H1 (cell line): ENCODE measurements at regions not wholly inside any gene's neighbourhood (a gene's known extent, or its start where the extent isn't known, plus 50 kb on each side); places are given as distances from the start of the nearest gene placed in this dataset.

Experiments
- CTCF ChIA-PET: fragments of 300-600 bp; sonication (Branson Sonifier 250); formaldehyde crosslinking; loops from one replicate; lab custom pipeline; 2021; ENCODE audit not compliant: partially characterized antibody; lab: Charles Lee
- POLR2A ChIA-PET: fragments of 300-600 bp; sonication (Branson Sonifier 250); formaldehyde crosslinking; loops from one replicate; lab custom pipeline; 2021; ENCODE audit warnings: inconsistent platforms; ENCODE audit not compliant: partially characterized antibody; lab: Charles Lee
- DNase-seq, 2 experiments: peaks; one replicate each; pipeline versions ENCODE4 v3.0.0 to v3.0.0-alpha.2; 2010 to 2022; ENCODE audit warnings: low spot score in 2 of 2, low read depth in 1 of 2, mixed read lengths in 1 of 2
- FAIRE-seq: peaks from 2 replicates; lab custom pipeline; 2011; peaks lifted over from hg19 to GRCh38; lab: Jason Lieb, UNC
- H2AFZ ChIP-seq: 2 replicates; pipeline ENCODE4 v1.8.1; 2012; ENCODE audit warnings: low read length, inconsistent platforms
- H2AK5ac ChIP-seq: 2 replicates; pipeline ENCODE4 v1.6.1; 2013; ENCODE audit warnings: low read depth, low read length
- H2BK120ac ChIP-seq: replicated peaks from 2 replicates; pipeline ENCODE3; 2013; ENCODE audit warnings: low read depth, low read length, inconsistent platforms
- H2BK12ac ChIP-seq: 2 replicates; pipeline ENCODE4 v1.6.1; 2013; ENCODE audit warnings: low read depth, low read length
- H2BK15ac ChIP-seq: 2 replicates; pipeline ENCODE4 v1.6.1; 2013; ENCODE audit warnings: low read length
- H2BK20ac ChIP-seq: 2 replicates; pipeline ENCODE4 v1.6.1; 2013; ENCODE audit warnings: low read length
- H2BK5ac ChIP-seq: 2 replicates; pipeline ENCODE4 v1.6.1; 2013; ENCODE audit warnings: low read depth, low read length
- H3K14ac ChIP-seq: 2 replicates; pipeline ENCODE4 v1.6.1; 2013; ENCODE audit warnings: inconsistent platforms; ENCODE audit not compliant: insufficient read length
- H3K18ac ChIP-seq: 2 replicates; pipeline ENCODE4 v1.6.1; 2013; ENCODE audit warnings: low read length; ENCODE audit errors: extremely low read depth
- H3K23ac ChIP-seq: 2 replicates; pipeline ENCODE4 v1.6.1; 2013; ENCODE audit warnings: inconsistent platforms; ENCODE audit not compliant: insufficient read length
- H3K23me2 ChIP-seq: 2 replicates; pipeline ENCODE4 v1.6.1; 2013; ENCODE audit warnings: low read depth, low read length
- H3K27ac ChIP-seq: 2 replicates; pipeline ENCODE4 v1.6.1; 2011; ENCODE audit warnings: low read depth, low read length, inconsistent platforms
- H3K27me3 ChIP-seq, 4 experiments: replicated peaks in 1 of 4; 1 replicate in 1 of 4; 2 replicates in 3 of 4; pipeline versions ENCODE4 v1.6.1 to v1.8.1; 2011 to 2013; ENCODE audit warnings: low read length in 3 of 4, mild to moderate bottlenecking in 3 of 4, inconsistent platforms in 2 of 4, mixed read lengths in 2 of 4, moderate library complexity in 1 of 4; ENCODE audit not compliant: control insufficient read depth in 3 of 4, insufficient read depth in 3 of 4; ENCODE audit errors: extremely low read depth in 1 of 4
- H3K36me3 ChIP-seq, 4 experiments: 2 replicates each; pipeline versions ENCODE4 v1.6.1 to v1.8.1; 2011 to 2013; ENCODE audit warnings: mild to moderate bottlenecking in 4 of 4, low read length in 3 of 4, moderate library complexity in 2 of 4, control low read depth in 1 of 4, inconsistent platforms in 1 of 4; ENCODE audit not compliant: insufficient read depth in 4 of 4, control insufficient read depth in 2 of 4
- H3K4ac ChIP-seq: replicated peaks from 2 replicates; pipeline ENCODE3; 2013; ENCODE audit warnings: low read length, low read depth, mixed read lengths, inconsistent platforms; ENCODE audit not compliant: insufficient read length
- H3K4me1 ChIP-seq, 4 experiments: replicated peaks in 1 of 4; 1 replicate in 1 of 4; 2 replicates in 3 of 4; pipeline versions ENCODE4 v1.6.1 to v1.8.1; 2011 to 2013; ENCODE audit warnings: low read length in 3 of 4, inconsistent platforms in 2 of 4, mixed read lengths in 1 of 4; ENCODE audit not compliant: insufficient read depth in 4 of 4, control insufficient read depth in 3 of 4
- H3K4me2 ChIP-seq, 2 experiments: 2 replicates each; pipeline versions ENCODE4 v1.6.1 to v1.8.1; 2011 to 2013; ENCODE audit warnings: low read depth in 2 of 2, low read length in 2 of 2, control low read depth in 1 of 2, inconsistent platforms in 1 of 2, mild to moderate bottlenecking in 1 of 2; ENCODE audit not compliant: insufficient read depth in 1 of 2
- H3K4me3 ChIP-seq, 4 experiments: fragments of 200-600, 300-600 bp in 1 of 4; sonication (generic), shearing (Covaris generic), sonication (Bioruptor Twin) in 1 of 4; 2 replicates each; pipeline versions ENCODE4 v1.5.1 to v1.8.1; 2011 to 2016; ENCODE audit warnings: low read length in 4 of 4, low read depth in 3 of 4, control low read depth in 2 of 4, inconsistent platforms in 2 of 4, mild to moderate bottlenecking in 2 of 4, mixed read lengths in 1 of 4, moderate library complexity in 1 of 4; ENCODE audit not compliant: insufficient read depth in 2 of 4; ENCODE audit errors: extremely low read depth in 1 of 4
- H3K56ac ChIP-seq: replicated peaks from 2 replicates; pipeline ENCODE3; 2013; ENCODE audit warnings: low read depth, mild to moderate bottlenecking, mixed read lengths, low read length, inconsistent platforms; ENCODE audit not compliant: insufficient read length
- H3K79me1 ChIP-seq: 2 replicates; pipeline ENCODE4 v1.6.1; 2013; ENCODE audit warnings: low read depth, low read length, control low read depth
- H3K79me2 ChIP-seq, 2 experiments: 2 replicates each; pipeline versions ENCODE4 v1.6.1 to v1.8.1; 2012 to 2013; ENCODE audit warnings: low read length in 2 of 2, mild to moderate bottlenecking in 2 of 2, inconsistent platforms in 1 of 2; ENCODE audit not compliant: insufficient read depth in 2 of 2, control insufficient read depth in 1 of 2
- H3K9ac ChIP-seq, 4 experiments: replicated peaks in 1 of 4; 1 replicate in 1 of 4; 2 replicates in 3 of 4; pipeline versions ENCODE4 v1.6.1 to v1.8.1; 2011 to 2013; ENCODE audit warnings: low read depth in 3 of 4, low read length in 3 of 4, control low read depth in 2 of 4, mild to moderate bottlenecking in 2 of 4, moderate library complexity in 2 of 4, inconsistent platforms in 1 of 4; ENCODE audit errors: extremely low read depth in 1 of 4
- H3K9me3 ChIP-seq, 2 experiments: 2 replicates each; pipeline versions ENCODE4 v1.6.1 to v1.8.1; 2012 to 2013; ENCODE audit warnings: mild to moderate bottlenecking in 2 of 2, moderate library complexity in 2 of 2, control low read depth in 1 of 2, inconsistent platforms in 1 of 2, low read depth in 1 of 2, low read length in 1 of 2, mixed read lengths in 1 of 2; ENCODE audit not compliant: insufficient read depth in 2 of 2
- H4K20me1 ChIP-seq, 2 experiments: replicated peaks in 1 of 2; 2 replicates each; pipeline versions ENCODE3 to v1.8.1; 2011 to 2013; ENCODE audit warnings: inconsistent platforms in 2 of 2, low read length in 2 of 2, mild to moderate bottlenecking in 1 of 2; ENCODE audit not compliant: insufficient read depth in 2 of 2, control insufficient read depth in 1 of 2
- H4K5ac ChIP-seq: 2 replicates; pipeline ENCODE4 v1.6.1; 2013; ENCODE audit warnings: low read length, low read depth, mixed read lengths, inconsistent platforms; ENCODE audit not compliant: insufficient read length
- H4K8ac ChIP-seq: 2 replicates; pipeline ENCODE4 v1.8.0; 2013; ENCODE audit warnings: mild to moderate bottlenecking, moderate library complexity, low read length, inconsistent platforms; ENCODE audit not compliant: insufficient read depth; ENCODE audit errors: extremely low read depth
- H4K91ac ChIP-seq: replicated peaks from 2 replicates; pipeline ENCODE3; 2013; ENCODE audit warnings: low read length, mixed read lengths, inconsistent platforms; ENCODE audit not compliant: insufficient read length
- BACH1 ChIP-seq: IDR thresholded peaks from 2 replicates; pipeline ENCODE4 v1.6.1; 2012; ENCODE audit warnings: low read length, improper control_type of control experiment
- BRCA1 ChIP-seq: IDR thresholded peaks from 2 replicates; pipeline ENCODE4 v1.6.1; 2012; ENCODE audit warnings: low read depth, low read length, improper control_type of control experiment
- CEBPB ChIP-seq: IDR thresholded peaks from 2 replicates; pipeline ENCODE4 v1.6.1; 2012; ENCODE audit warnings: low read depth, low read length
- CTBP2 ChIP-seq: IDR thresholded peaks from 2 replicates; pipeline ENCODE4 v1.7.0; 2011; ENCODE audit warnings: borderline replicate concordance, mild to moderate bottlenecking, moderate library complexity, mixed read lengths, low read length; ENCODE audit not compliant: insufficient read depth, insufficient read length
- FOSL1 ChIP-seq: IDR thresholded peaks from 2 replicates; pipeline ENCODE4 v1.6.1; 2011; ENCODE audit warnings: mild to moderate bottlenecking, low read depth, low read length, moderate library complexity; ENCODE audit not compliant: insufficient read depth
- GTF2F1 ChIP-seq: IDR thresholded peaks from 2 replicates; pipeline ENCODE4 v1.6.1; 2012; ENCODE audit warnings: low read depth, low read length, improper control_type of control experiment, borderline replicate concordance
- JUN ChIP-seq: IDR thresholded peaks from 2 replicates; pipeline ENCODE4 v1.6.1; 2011; ENCODE audit warnings: low read depth, mild to moderate bottlenecking, improper control_type of control experiment, low read length
- SIRT6 ChIP-seq: IDR thresholded peaks from one replicate; pipeline ENCODE4 v1.7.1; 2012; ENCODE audit warnings: low read length, inconsistent platforms
- SP4 ChIP-seq: IDR thresholded peaks from 2 replicates; pipeline ENCODE4 v1.6.1; 2012; ENCODE audit warnings: low read length, inconsistent platforms
- TAF7 ChIP-seq: optimal IDR thresholded peaks from 2 replicates; pipeline ENCODE3; 2011; ENCODE audit warnings: low read depth, mild to moderate bottlenecking, inconsistent platforms, low read length, moderate library complexity, borderline replicate concordance
- WGBS, 2 experiments: shearing (Covaris generic) in 1 of 2; methylation state at CpG; one replicate each; pipeline versions ENCODE4 v1.1.6 to v1.1.7; 2013 to 2015; ENCODE audit warnings: low lambda C conversion rate in 2 of 2, mixed read lengths in 2 of 2, inconsistent platforms in 1 of 2, low coverage in 1 of 2, missing lambda C conversion rate in 1 of 2; ENCODE audit not compliant: insufficient replicate concordance in 2 of 2, insufficient coverage in 1 of 2, insufficient read length in 1 of 2; ENCODE audit errors: extremely low coverage in 1 of 2, missing lambda C conversion rate in 1 of 2; 5-methylcytosine and 5-hydroxymethylcytosine counted together
- TF ChIP-seq, protein P1 (sequence below), 3 experiments: IDR thresholded peaks; 1 replicate in 2 of 3; 2 replicates in 1 of 3; pipeline versions ENCODE4 v1.5.1 to v1.6.1; 2011; ENCODE audit warnings: low read length in 3 of 3, mild to moderate bottlenecking in 3 of 3, inconsistent platforms in 2 of 3, low read depth in 1 of 3, moderate library complexity in 1 of 3; ENCODE audit not compliant: insufficient read depth in 1 of 3; ENCODE audit errors: control extremely low read depth in 1 of 3
- TF ChIP-seq, protein P2 (sequence below): IDR thresholded peaks from 2 replicates; pipeline ENCODE4 v1.6.1; 2011; ENCODE audit warnings: low read depth, mild to moderate bottlenecking, low read length; ENCODE audit not compliant: insufficient read depth

DNA sequence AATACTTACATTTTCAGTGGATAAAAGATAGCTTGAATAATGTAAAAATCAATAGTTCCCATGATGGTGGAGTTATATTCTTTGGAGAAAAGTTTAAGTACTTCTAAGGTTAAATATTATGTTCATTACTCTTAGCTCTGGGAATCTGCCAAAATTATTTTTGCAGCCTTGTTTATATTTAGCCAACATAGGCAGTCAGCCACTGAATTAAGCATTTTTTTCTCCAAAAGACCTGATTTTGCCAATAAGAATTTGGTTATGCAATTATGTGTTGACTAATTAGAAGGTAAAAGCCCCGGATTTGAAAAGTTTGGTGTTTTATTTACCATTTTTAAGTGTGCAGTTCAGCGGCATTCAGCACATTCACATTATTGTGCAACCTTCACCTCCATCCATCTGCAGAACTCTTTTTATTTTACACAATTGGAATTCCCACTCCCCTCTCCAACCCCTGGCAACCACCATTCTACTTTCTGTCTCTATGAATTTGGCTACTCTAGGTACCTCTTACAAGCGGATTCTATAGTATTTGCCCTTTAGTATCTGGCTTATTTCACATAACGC, 90.1 kb upstream of the C1QTNF9B start:
- no peak for DNase-seq
- TF ChIP-seq, protein P1, sequence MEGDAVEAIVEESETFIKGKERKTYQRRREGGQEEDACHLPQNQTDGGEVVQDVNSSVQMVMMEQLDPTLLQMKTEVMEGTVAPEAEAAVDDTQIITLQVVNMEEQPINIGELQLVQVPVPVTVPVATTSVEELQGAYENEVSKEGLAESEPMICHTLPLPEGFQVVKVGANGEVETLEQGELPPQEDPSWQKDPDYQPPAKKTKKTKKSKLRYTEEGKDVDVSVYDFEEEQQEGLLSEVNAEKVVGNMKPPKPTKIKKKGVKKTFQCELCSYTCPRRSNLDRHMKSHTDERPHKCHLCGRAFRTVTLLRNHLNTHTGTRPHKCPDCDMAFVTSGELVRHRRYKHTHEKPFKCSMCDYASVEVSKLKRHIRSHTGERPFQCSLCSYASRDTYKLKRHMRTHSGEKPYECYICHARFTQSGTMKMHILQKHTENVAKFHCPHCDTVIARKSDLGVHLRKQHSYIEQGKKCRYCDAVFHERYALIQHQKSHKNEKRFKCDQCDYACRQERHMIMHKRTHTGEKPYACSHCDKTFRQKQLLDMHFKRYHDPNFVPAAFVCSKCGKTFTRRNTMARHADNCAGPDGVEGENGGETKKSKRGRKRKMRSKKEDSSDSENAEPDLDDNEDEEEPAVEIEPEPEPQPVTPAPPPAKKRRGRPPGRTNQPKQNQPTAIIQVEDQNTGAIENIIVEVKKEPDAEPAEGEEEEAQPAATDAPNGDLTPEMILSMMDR (IDR thresholded peaks at IDR 0.05; ENCODE audit: control extremely low read depth in 1 of 3, insufficient read depth in 1 of 3, low read depth in 1 of 3, low read length in 3 of 3): no peak
- TF ChIP-seq BRCA1 (no peak), CTBP2 (no peak), JUN (no peak), BACH1 (no peak), FOSL1 (no peak), SIRT6 (no peak), TAF7 (no peak), CEBPB (no peak), GTF2F1 (no peak), SP4 (no peak)
- TF ChIP-seq, protein P2, sequence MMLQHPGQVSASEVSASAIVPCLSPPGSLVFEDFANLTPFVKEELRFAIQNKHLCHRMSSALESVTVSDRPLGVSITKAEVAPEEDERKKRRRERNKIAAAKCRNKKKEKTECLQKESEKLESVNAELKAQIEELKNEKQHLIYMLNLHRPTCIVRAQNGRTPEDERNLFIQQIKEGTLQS: no peak

More for the DNA sequence above, 90.1 kb upstream of the C1QTNF9B start:
- 94% methylated on average over 4 of the region's 4 CpGs; no CpG with 5 or more reads in 1 of the 2 experiments for WGBS, 2 experiments
- Histone ChIP-seq H3K27ac (no peak overlapping the region), H2AFZ (no peak overlapping the region), H2AK5ac (no peak overlapping the region), H3K4me3 (no peak overlapping the region), H3K4me1 (no peaks in the 10 kb centered on the region; a peak in 1 of 7 replicates), H2BK120ac (no peak overlapping the region), H3K14ac (no peak overlapping the region), H4K5ac (no peak overlapping the region), H3K18ac (no peak overlapping the region), H3K79me2 (no peaks in the 10 kb centered on the region), H2BK12ac (no peak overlapping the region), H3K4me2 (no peak overlapping the region), H3K9ac (no peak overlapping the region), H4K91ac (no peak overlapping the region), H3K79me1 (no peaks in the 10 kb centered on the region), H2BK20ac (no peak overlapping the region), H2BK5ac (no peak overlapping the region), H4K20me1 (no peaks in the 10 kb centered on the region), H3K56ac (no peak overlapping the region), H3K23ac (no peak overlapping the region), H4K8ac (no peak overlapping the region), H3K27me3 (no peaks in the 10 kb centered on the region), H3K4ac (no peak overlapping the region), H3K9me3 (no peaks in the 10 kb centered on the region), H2BK15ac (no peak overlapping the region), H3K23me2 (no peaks in the 10 kb centered on the region), H3K36me3 (no peaks in the 10 kb centered on the region)
- ChIA-PET POLR2A (no interaction called here), CTCF (interaction anchor here (0.9 kb wide), 1 partner anchor 27 kb away, joined by 3 read pairs; no protein-coding TSS in a partner anchor)
- FAIRE-seq: no peak
